ENCODE measurements at regions not wholly inside any gene's neighbourhood (a gene's known extent, or its start where the extent isn't known, plus 50 kb on each side); places are given as distances from the start of the nearest gene placed in this dataset.

DNA sequence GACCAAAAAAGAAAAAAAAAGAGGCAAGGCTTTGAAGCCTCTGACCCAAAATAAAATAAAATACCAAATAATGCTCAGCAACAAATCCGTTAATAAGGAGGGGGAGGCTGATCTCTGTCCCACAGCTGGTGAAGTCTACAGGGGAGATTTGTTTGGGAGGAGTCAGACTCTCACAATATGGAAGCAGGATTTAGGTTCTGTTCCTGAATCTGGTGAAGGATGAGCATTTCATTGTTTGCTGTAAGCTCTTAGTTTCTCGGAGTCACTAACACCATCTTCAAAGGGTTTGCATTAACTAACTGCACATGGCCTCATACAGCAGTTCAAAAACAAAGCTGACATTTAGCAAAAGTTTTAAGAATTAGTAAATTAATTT, 339.4 kb upstream of the TNP1 start:
- TF ChIP-seq, protein P1, sequence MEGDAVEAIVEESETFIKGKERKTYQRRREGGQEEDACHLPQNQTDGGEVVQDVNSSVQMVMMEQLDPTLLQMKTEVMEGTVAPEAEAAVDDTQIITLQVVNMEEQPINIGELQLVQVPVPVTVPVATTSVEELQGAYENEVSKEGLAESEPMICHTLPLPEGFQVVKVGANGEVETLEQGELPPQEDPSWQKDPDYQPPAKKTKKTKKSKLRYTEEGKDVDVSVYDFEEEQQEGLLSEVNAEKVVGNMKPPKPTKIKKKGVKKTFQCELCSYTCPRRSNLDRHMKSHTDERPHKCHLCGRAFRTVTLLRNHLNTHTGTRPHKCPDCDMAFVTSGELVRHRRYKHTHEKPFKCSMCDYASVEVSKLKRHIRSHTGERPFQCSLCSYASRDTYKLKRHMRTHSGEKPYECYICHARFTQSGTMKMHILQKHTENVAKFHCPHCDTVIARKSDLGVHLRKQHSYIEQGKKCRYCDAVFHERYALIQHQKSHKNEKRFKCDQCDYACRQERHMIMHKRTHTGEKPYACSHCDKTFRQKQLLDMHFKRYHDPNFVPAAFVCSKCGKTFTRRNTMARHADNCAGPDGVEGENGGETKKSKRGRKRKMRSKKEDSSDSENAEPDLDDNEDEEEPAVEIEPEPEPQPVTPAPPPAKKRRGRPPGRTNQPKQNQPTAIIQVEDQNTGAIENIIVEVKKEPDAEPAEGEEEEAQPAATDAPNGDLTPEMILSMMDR (IDR thresholded peaks at IDR 0.05) = no peak
- TF ChIP-seq POLR2A (IDR thresholded peaks at IDR 0.05) = no peak

All from body of pancreas (tissue), 4 donors.